ENCODE measurements at regions not wholly inside any gene's neighbourhood (a gene's known extent, or its start where the extent isn't known, plus 50 kb on each side); places are given as distances from the start of the nearest gene placed in this dataset.

- no peak overlapping the region for H3K9ac ChIP-seq (replicated peaks; ENCODE audit: extremely low read depth, insufficient read depth, low read length)
- no peaks in the 10 kb centered on the region for H3K9me1 ChIP-seq (replicated peaks; ENCODE audit: control insufficient read depth, extremely low read depth, insufficient read depth, low read length)
- FAIRE-seq: no peak
- H3K27ac ChIP-seq (ENCODE audit: insufficient read depth, low read depth, low read length): no peak overlapping the region
- no peak for TF ChIP-seq GATA2 (IDR thresholded peaks at IDR 0.05; ENCODE audit: insufficient read depth, insufficient read length, low read depth, low read length)
- TF ChIP-seq FOS (IDR thresholded peaks at IDR 0.05; ENCODE audit: borderline replicate concordance, insufficient read depth, low read length): no peak
- TF ChIP-seq MYC (IDR thresholded peaks at IDR 0.05; ENCODE audit: low read depth, low read length): no peak
- TF ChIP-seq, protein P1, sequence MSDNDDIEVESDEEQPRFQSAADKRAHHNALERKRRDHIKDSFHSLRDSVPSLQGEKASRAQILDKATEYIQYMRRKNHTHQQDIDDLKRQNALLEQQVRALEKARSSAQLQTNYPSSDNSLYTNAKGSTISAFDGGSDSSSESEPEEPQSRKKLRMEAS (IDR thresholded peaks at IDR 0.05; ENCODE audit: insufficient read depth, insufficient read length): no peak
- no peak for TF ChIP-seq EZH2 (IDR thresholded peaks at IDR 0.05; ENCODE audit: borderline replicate concordance, low read depth, low read length, severe bottlenecking)
- TF ChIP-seq POLR2AphosphoS5 (IDR thresholded peaks at IDR 0.05; ENCODE audit: insufficient read depth, low read depth, low read length): no peak
- TF ChIP-seq CTCF (IDR thresholded peaks at IDR 0.05; ENCODE audit: extremely low read depth in 1 of 2, insufficient read depth in 1 of 2, low read depth in 1 of 2, low read length in 2 of 2): no peak
- TF ChIP-seq POLR2A (IDR thresholded peaks at IDR 0.05; ENCODE audit: low read depth, low read length): no peak
- no peak for TF ChIP-seq JUN (IDR thresholded peaks at IDR 0.05; ENCODE audit: borderline replicate concordance, insufficient read depth, insufficient read length, low read depth)
- ChIA-PET CTCF (no interaction called here), POLR2A (no interaction called here)
- dilution Hi-C loops (cut with MboI; ENCODE audit: extremely low pct_ligation_motif_present, low sequenced_read_pairs) (no loop called here), intact Hi-C loops (cut with micrococcal nuclease) (no loop called here)
- H4K20me1 ChIP-seq (replicated peaks; ENCODE audit: control insufficient read depth, extremely low read depth, insufficient read depth, low read length): no peaks in the 10 kb centered on the region
- BruUV-seq (replicated peaks): no TSS peak
- H3K36me3 ChIP-seq (ENCODE audit: control insufficient read depth in 2 of 2, extremely low read depth in 1 of 2, insufficient read depth in 2 of 2, low read length in 2 of 2): no peaks in the 10 kb centered on the region
- H2AFZ ChIP-seq (ENCODE audit: low read depth, low read length): no peak overlapping the region
- DNase-seq (ENCODE audit: low read depth, low spot score): no peak
- H3K4me1 ChIP-seq (ENCODE audit: control insufficient read depth, extremely low read depth, insufficient read depth, low read length): no peaks in the 10 kb centered on the region
- H3K9me3 ChIP-seq (replicated peaks; ENCODE audit: control insufficient read depth, insufficient read depth, low read length): no peaks in the 10 kb centered on the region
- no peaks in the 10 kb centered on the region for H3K79me2 ChIP-seq (ENCODE audit: control insufficient read depth, insufficient read depth, low read length)
- H3K4me3 ChIP-seq (replicated peaks in 1 of 3; ENCODE audit: insufficient read depth in 1 of 3, low read depth in 1 of 3, low read length in 3 of 3): no peak overlapping the region
- H3K4me2 ChIP-seq (ENCODE audit: insufficient read depth, low read length): no peak overlapping the region
- H3K27me3 ChIP-seq (ENCODE audit: control insufficient read depth in 2 of 2, insufficient read depth in 2 of 2, low read length in 2 of 2): no peaks in the 10 kb centered on the region
These were observed 279.2 kb downstream of the EDEM1 start for GRCh38 chr3:5466717-5467116.

Data from endothelial cell of umbilical vein (primary cell).